MM.1S (cell line): ENCODE measurements at regions not wholly inside any gene's neighbourhood (a gene's known extent, or its start where the extent isn't known, plus 50 kb on each side); places are given as distances from the start of the nearest gene placed in this dataset.
"Not testable (repeated sequence)": the region's sequence is repeated elsewhere in the genome, so short reads cannot be mapped to it uniquely, and the experiment has no call there.

Experiments used
- DNase-seq: peaks from one replicate; pipeline ENCODE4 v3.0.0-alpha.2; 2015
- H2AFZ ChIP-seq: fragments of 300-600 bp; sonication (generic); 2 replicates; pipeline ENCODE4 v1.6.0; 2016; ENCODE audit warnings: antibody characterized with exemption, low read length
- H3F3A ChIP-seq: fragments of 300-600 bp; sonication (generic); 2 replicates; pipeline ENCODE4 v1.6.1; 2016; ENCODE audit warnings: mild to moderate bottlenecking, antibody characterized with exemption, low read length, moderate library complexity, mixed read lengths; ENCODE audit not compliant: insufficient read depth
- H3K27ac ChIP-seq: fragments of 300-600 bp; sonication (generic); 2 replicates; pipeline ENCODE4 v1.5.1; 2016; ENCODE audit warnings: mild to moderate bottlenecking, low read length
- H3K27me3 ChIP-seq: fragments of 300-600 bp; sonication (generic); replicated peaks from 2 replicates; pipeline ENCODE4 v1.6.0; 2016; ENCODE audit warnings: low read length; ENCODE audit not compliant: insufficient read depth
- H3K36me3 ChIP-seq: fragments of 300-600 bp; sonication (generic); replicated peaks from 2 replicates; pipeline ENCODE4 v1.6.1; 2016; ENCODE audit warnings: mild to moderate bottlenecking, low read length, mixed read lengths; ENCODE audit not compliant: insufficient read depth
- H3K4me1 ChIP-seq: fragments of 300-600 bp; sonication (generic); 2 replicates; pipeline ENCODE4 v1.6.1; 2016; ENCODE audit warnings: low read length, mixed read lengths
- H3K4me2 ChIP-seq: fragments of 300-600 bp; sonication (generic); 2 replicates; pipeline ENCODE4 v1.6.0; 2016; ENCODE audit warnings: low read depth, low read length
- H3K4me3 ChIP-seq: fragments of 300-600 bp; sonication (generic); 2 replicates; pipeline ENCODE4 v1.5.1; 2016; ENCODE audit warnings: low read length, mixed read lengths
- H3K79me2 ChIP-seq: fragments of 300-600 bp; sonication (generic); 2 replicates; pipeline ENCODE4 v1.6.1; 2016; ENCODE audit warnings: mixed run types, low read length, mixed read lengths
- H3K9ac ChIP-seq: fragments of 300-600 bp; sonication (generic); 2 replicates; pipeline ENCODE4 v1.6.1; 2016; ENCODE audit warnings: low read length, mixed read lengths
- H3K9me2 ChIP-seq: fragments of 300-600 bp; sonication (generic); replicated peaks from 2 replicates; pipeline ENCODE4 v1.6.1; 2016; ENCODE audit warnings: mild to moderate bottlenecking, low read length, mixed read lengths; ENCODE audit not compliant: insufficient read depth
- H3K9me3 ChIP-seq: fragments of 300-600 bp; sonication (generic); replicated peaks from 2 replicates; pipeline ENCODE4 v1.6.1; 2016; ENCODE audit warnings: mild to moderate bottlenecking, low read length, mixed read lengths; ENCODE audit not compliant: insufficient read depth
- H4K20me1 ChIP-seq: fragments of 300-600 bp; sonication (generic); 2 replicates; pipeline ENCODE4 v1.6.1; 2016; ENCODE audit warnings: mild to moderate bottlenecking, low read length, moderate library complexity, mixed read lengths; ENCODE audit not compliant: insufficient read depth
- EZH2 ChIP-seq: fragments of 300-600 bp; sonication (generic); optimal IDR thresholded peaks from 2 replicates; pipeline ENCODE3; 2017; ENCODE audit warnings: low read depth, mild to moderate bottlenecking, antibody characterized with exemption, low read length, mixed read lengths
- EZH2phosphoT487 ChIP-seq: fragments of 300-600 bp; sonication (generic); IDR thresholded peaks from 2 replicates; pipeline ENCODE4 v1.6.1; 2018; ENCODE audit warnings: antibody characterized with exemption, low read length
- TF ChIP-seq, protein P1 (sequence below): fragments of 300-600 bp; sonication (generic); IDR thresholded peaks from 2 replicates; pipeline ENCODE4 v1.5.1; 2016; ENCODE audit warnings: antibody characterized with exemption, low read length, mixed read lengths

DNA sequence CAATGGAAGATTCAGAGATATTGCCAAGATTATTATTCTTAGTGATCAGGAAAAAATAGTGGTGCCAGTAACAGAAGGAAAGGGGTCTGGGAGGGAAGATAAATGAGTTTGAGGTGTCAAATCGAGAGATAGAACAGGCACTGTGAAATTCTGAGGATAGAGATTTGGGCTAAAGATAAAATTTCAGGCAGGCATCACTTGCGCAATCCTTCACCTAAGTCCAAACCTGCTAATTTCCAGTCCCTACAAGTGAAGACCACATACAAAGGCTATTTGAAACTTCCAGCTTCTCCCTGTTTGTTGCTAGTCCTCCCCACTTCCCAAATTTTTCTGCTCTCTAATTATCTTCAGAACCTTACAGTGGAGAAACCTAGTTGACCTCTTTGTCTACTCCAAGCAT is 494.6 kb downstream of the MAGEE1 start:
- TF ChIP-seq, protein P1, sequence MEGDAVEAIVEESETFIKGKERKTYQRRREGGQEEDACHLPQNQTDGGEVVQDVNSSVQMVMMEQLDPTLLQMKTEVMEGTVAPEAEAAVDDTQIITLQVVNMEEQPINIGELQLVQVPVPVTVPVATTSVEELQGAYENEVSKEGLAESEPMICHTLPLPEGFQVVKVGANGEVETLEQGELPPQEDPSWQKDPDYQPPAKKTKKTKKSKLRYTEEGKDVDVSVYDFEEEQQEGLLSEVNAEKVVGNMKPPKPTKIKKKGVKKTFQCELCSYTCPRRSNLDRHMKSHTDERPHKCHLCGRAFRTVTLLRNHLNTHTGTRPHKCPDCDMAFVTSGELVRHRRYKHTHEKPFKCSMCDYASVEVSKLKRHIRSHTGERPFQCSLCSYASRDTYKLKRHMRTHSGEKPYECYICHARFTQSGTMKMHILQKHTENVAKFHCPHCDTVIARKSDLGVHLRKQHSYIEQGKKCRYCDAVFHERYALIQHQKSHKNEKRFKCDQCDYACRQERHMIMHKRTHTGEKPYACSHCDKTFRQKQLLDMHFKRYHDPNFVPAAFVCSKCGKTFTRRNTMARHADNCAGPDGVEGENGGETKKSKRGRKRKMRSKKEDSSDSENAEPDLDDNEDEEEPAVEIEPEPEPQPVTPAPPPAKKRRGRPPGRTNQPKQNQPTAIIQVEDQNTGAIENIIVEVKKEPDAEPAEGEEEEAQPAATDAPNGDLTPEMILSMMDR: no peak
- TF ChIP-seq EZH2phosphoT487 (no peak), EZH2 (no peak)
- no peak overlapping the region for H3K9ac ChIP-seq
- no peaks in the 10 kb centered on the region for H3K36me3 ChIP-seq
- no peak overlapping the region for H2AFZ ChIP-seq
- DNase-seq: no peak
- no peaks in the 10 kb centered on the region for H3K79me2 ChIP-seq
- no peak overlapping the region for H3K4me2 ChIP-seq
- H3F3A ChIP-seq: no peaks in the 10 kb centered on the region
- H3K9me3 ChIP-seq: no peaks in the 10 kb centered on the region
- no peaks in the 10 kb centered on the region for H3K27me3 ChIP-seq
- H3K27ac ChIP-seq: no peak overlapping the region
- no peaks in the 10 kb centered on the region for H3K9me2 ChIP-seq
- H3K4me1 ChIP-seq: no peaks in the 10 kb centered on the region
- H3K4me3 ChIP-seq: no peak overlapping the region
- no peaks in the 10 kb centered on the region for H4K20me1 ChIP-seq

- H3K27ac ChIP-seq, H3K9me3 ChIP-seq, H3K4me3 ChIP-seq, H3K79me2 ChIP-seq, H3K36me3 ChIP-seq, H3K9ac ChIP-seq, H4K20me1 ChIP-seq, H3K27me3 ChIP-seq, DNase-seq, H3K4me1 ChIP-seq, H3F3A ChIP-seq, H2AFZ ChIP-seq, H3K4me2 ChIP-seq, H3K9me2 ChIP-seq: not testable (repeated sequence)
These were observed 497.1 kb downstream of the MAGEE1 start for GRCh38 chrX:76924616-76925015.

DNA sequence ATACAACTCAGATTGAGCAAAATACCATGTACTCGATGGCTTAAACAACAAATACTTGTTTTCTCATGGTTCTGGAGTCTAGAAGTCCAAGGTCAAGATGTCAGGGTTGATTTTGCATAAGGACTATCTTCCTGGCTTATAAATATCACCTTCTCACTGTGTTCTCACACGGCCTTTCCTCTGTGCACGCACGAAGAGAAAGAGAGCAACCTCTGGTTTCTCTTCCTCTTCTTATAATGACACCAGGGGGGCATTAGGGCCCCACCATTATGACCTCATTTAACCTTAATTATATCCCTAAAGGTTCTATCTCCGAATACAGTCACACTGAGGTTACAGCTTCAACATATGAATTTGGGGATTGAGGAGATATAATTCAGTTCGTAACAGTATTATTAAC is 504.0 kb downstream of the MAGEE1 start:
- Histone ChIP-seq H3K9ac (no peak overlapping the region), H2AFZ (no peak overlapping the region), H3K9me2 (no peaks in the 10 kb centered on the region), H3K36me3 (no peaks in the 10 kb centered on the region), H3K4me1 (no peaks in the 10 kb centered on the region), H3K27me3 (no peaks in the 10 kb centered on the region), H3K27ac (no peak overlapping the region), H3K79me2 (no peaks in the 10 kb centered on the region), H3K4me2 (no peak overlapping the region), H3F3A (no peaks in the 10 kb centered on the region), H4K20me1 (no peaks in the 10 kb centered on the region), H3K9me3 (no peaks in the 10 kb centered on the region), H3K4me3 (no peak overlapping the region)
- no peak for TF ChIP-seq EZH2
- TF ChIP-seq EZH2phosphoT487: no peak
- TF ChIP-seq, protein P1: no peak
- DNase-seq: no peak

DNA sequence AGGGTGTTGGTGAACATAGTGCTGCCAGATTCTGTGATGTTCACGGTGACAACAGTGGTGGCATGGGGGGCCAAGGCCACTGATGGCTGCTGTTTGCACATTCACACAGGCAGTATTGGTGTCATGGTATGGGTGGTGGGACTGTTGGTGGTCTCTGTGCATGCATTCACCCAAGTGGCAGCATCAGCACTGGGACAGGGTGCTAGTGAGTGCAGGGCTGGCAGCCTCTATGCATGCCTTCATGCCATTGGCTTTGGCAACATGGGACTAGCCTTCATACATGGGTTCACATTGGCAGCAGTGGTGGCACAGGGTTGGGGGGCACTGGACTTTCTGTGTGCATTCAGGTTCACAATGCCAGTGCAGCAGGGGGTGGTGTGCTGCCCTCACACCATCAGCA is 489.7 kb upstream of the FGF16 start:
- TF ChIP-seq, protein P1: no peak
- no peak for TF ChIP-seq EZH2phosphoT487
- TF ChIP-seq EZH2: no peak
- H2AFZ ChIP-seq: no peak overlapping the region
- H3K4me2 ChIP-seq: no peak overlapping the region
- H3K36me3 ChIP-seq: no peaks in the 10 kb centered on the region
- no peaks in the 10 kb centered on the region for H3F3A ChIP-seq
- no peak overlapping the region for H3K27ac ChIP-seq
- H3K4me1 ChIP-seq: peaks cover 3% of the 10 kb centered on the region; the same call in 1 of the 2 replicates
- H3K27me3 ChIP-seq: no peaks in the 10 kb centered on the region
- H3K9ac ChIP-seq: no peak overlapping the region
- H3K9me2 ChIP-seq: no peaks in the 10 kb centered on the region
- H3K4me3 ChIP-seq: no peak overlapping the region
- no peaks in the 10 kb centered on the region for H3K9me3 ChIP-seq
- DNase-seq: no peak
- no peaks in the 10 kb centered on the region for H4K20me1 ChIP-seq
- H3K79me2 ChIP-seq: no peaks in the 10 kb centered on the region
